Uterus (tissue), 2 donors: ENCODE measurements at regions not wholly inside any gene's neighbourhood (a gene's known extent, or its start where the extent isn't known, plus 50 kb on each side); places are given as distances from the start of the nearest gene placed in this dataset.

Experiments used
- CTCF ChIP-seq, 4 experiments: fragments of 200-600 bp in 2 of 4; fragments of 450-650 bp in 2 of 4; sonication (generic) in 2 of 4; IDR thresholded peaks; one replicate each; pipeline ENCODE4 v1.5.1; 2016 to 2019; ENCODE audit warnings: antibody characterized with exemption in 4 of 4, mild to moderate bottlenecking in 2 of 4, moderate library complexity in 1 of 4
- POLR2A ChIP-seq, 2 donors: fragments of 450-650 bp; IDR thresholded peaks; one replicate each; pipeline ENCODE4 v1.6.1; 2016; ENCODE audit warnings: antibody characterized with exemption in 2 of 2, mild to moderate bottlenecking in 1 of 2, moderate library complexity in 1 of 2

- no peak for TF ChIP-seq POLR2A (IDR thresholded peaks at IDR 0.05)
- TF ChIP-seq CTCF (IDR thresholded peaks at IDR 0.05) = no peak
These were observed 173.3 kb upstream of the MGAT5 start for GRCh38 chr2:134080386-134081089.
